G401 (cell line): ENCODE measurements at regions not wholly inside any gene's neighbourhood (a gene's known extent, or its start where the extent isn't known, plus 50 kb on each side); places are given as distances from the start of the nearest gene placed in this dataset.
A peak's percentile ranks its signal among the peaks of the same experiment; 100 is the strongest.
"Not testable (repeated sequence)": the region's sequence is repeated elsewhere in the genome, so short reads cannot be mapped to it uniquely, and the experiment has no call there.

Experiments used
- DNase-seq: peaks from one replicate; pipeline ENCODE4 v3.0.0-alpha.2; 2015; ENCODE audit warnings: low spot score
- in situ Hi-C: cut with HindIII; loops from 2 replicates; pipeline ENCODE4 v1.10.0; 2016; ENCODE audit warnings: low sequenced_read_pairs, mixed read lengths

- in situ Hi-C loops, result no loop called here
- no peak for DNase-seq
Observed at GRCh38 chr10:6796231-6796630, 216.2 kb upstream of the PRKCQ start.

DNA sequence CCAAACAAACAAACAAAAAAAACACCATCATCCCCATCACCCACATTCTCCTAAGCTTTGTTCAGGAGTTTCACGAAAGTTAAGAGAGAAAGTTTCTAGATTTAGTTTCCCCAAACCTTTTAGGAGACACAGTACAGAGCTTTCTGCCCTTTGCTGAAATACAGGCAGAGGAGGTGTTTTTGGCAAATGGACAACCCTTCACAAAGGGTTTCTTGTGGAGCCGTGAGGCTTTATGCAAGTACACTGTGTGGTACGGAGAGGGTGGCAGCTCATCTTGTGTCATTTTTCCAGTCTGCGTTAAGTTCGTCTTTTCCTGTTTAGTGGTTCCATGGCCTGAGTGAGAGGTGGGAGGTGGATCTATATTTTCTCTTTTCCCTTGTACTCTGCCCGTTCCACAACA is 215.5 kb upstream of the PRKCQ start:
- in situ Hi-C loops, result no loop called here
- no peak for DNase-seq

- in situ Hi-C loops, DNase-seq: not testable (repeated sequence)
Observed at GRCh38 chr10:6794841-6795240, 214.8 kb upstream of the PRKCQ start.

GRCh38 chr10:6794441-6794840 is 214.4 kb upstream of the PRKCQ start:
- DNase-seq, result no peak
- in situ Hi-C loops, result no loop called here

- in situ Hi-C loops, result no loop called here
- DNase-seq, result no peak
Observed at GRCh38 chr10:6788731-6789130, 208.7 kb upstream of the PRKCQ start.

- in situ Hi-C loops, result no loop called here
- DNase-seq, result no peak
Observed at GRCh38 chr10:6788231-6788630, 208.2 kb upstream of the PRKCQ start.

GRCh38 chr10:6787718-6788117 is 207.6 kb upstream of the PRKCQ start:
- in situ Hi-C loops, result no loop called here

GRCh38 chr10:6787091-6787490 is 207.0 kb upstream of the PRKCQ start:
- no peak for DNase-seq
- in situ Hi-C loops, result no loop called here

More at GRCh38 chr10:6787718-6788117, 207.6 kb upstream of the PRKCQ start:
- DNase-seq, result no peak

DNA sequence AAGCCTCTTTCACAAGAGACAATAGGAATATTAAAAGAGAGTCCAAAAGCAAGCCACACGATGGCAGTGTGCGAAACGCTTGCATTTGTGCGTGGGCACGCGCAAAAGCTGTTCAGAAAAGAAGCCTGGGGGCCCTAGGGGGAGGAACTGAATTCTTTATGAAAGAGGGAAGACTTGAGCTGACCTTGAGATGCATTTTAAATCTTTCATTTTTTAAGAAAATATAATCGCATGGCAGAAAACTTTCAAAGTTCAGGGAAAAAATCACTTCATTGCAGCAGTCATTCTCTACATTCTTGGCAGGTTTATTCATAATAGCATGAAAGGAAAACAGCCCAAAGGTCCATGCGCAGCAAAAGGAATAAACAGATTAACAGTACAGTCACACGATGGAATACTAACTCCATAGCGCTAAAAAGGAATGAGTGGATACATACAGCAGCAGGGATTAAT is 206.5 kb upstream of the PRKCQ start:
- in situ Hi-C loops, result no loop called here
- peak; percentile 7 for DNase-seq

GRCh38 chr10:6784429-6784828 is 204.4 kb upstream of the PRKCQ start:
- in situ Hi-C loops, DNase-seq: not testable (repeated sequence)

DNA sequence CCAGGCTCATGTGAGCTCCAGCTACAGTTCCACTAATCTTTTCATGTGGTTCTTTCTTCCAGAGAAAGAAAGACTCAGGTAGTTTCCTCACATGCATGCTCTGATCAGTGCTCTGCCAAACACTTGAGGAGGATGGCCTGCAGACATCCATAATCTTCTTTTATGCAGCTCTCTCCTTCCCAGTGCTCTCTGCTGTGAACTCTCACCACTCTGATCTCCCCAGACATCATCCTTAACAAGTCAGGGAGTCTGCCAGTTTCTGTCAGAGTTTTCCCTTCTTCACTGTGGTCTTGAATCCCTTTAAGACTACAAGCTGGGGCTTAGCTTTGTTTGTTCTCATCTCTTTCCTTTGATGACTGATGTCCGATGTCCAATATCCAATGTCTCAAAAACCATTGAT is 203.4 kb upstream of the PRKCQ start:
- in situ Hi-C loops, result no loop called here
- no peak for DNase-seq

GRCh38 chr10:6782378-6782777 is 202.3 kb upstream of the PRKCQ start:
- no peak for DNase-seq
- in situ Hi-C loops, result no loop called here

GRCh38 chr10:6781133-6781770 is 201.2 kb upstream of the PRKCQ start:
- in situ Hi-C loops, result no loop called here
- DNase-seq, result no peak

- in situ Hi-C loops, result no loop called here
- DNase-seq, result no peak
Observed at GRCh38 chr10:6780008-6780677, 200.1 kb upstream of the PRKCQ start.

GRCh38 chr10:6778992-6779701 is 199.1 kb upstream of the PRKCQ start:
- no peak for DNase-seq
- in situ Hi-C loops, result no loop called here

- in situ Hi-C loops, result no loop called here
- DNase-seq, result no peak
Observed at GRCh38 chr10:6776170-6776569, 196.1 kb upstream of the PRKCQ start.

DNA sequence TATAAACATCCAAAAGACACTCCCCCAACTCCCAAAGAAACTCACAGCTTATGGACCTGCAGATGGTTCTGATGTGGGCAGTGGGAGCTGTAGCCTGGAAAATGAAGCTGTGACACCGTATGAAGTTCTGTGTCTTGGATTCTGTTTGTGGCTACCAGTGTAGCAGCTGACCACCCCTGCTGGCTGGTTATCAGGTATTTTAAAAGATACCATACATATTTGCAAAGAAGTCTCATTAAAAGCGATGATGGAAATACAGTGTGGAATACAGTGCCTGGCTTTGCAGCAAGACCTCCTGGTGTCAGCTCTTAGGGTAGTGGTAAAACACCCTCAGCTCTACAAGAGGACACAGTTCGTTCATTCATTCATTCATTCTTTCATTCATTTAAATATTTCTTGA is 194.3 kb upstream of the PRKCQ start:
- no peak for DNase-seq
- in situ Hi-C loops, result no loop called here

GRCh38 chr10:6771331-6771730 is 191.3 kb upstream of the PRKCQ start:
- no peak for DNase-seq
- in situ Hi-C loops, result no loop called here

- in situ Hi-C loops, result no loop called here
- DNase-seq, result no peak
Observed at GRCh38 chr10:6770846-6771245, 190.8 kb upstream of the PRKCQ start.

GRCh38 chr10:6769704-6770417 is 189.8 kb upstream of the PRKCQ start:
- DNase-seq, result no peak
- in situ Hi-C loops, result no loop called here
